ENCODE measurements at regions not wholly inside any gene's neighbourhood (a gene's known extent, or its start where the extent isn't known, plus 50 kb on each side); places are given as distances from the start of the nearest gene placed in this dataset.

- H3K4me3 ChIP-seq = no peak overlapping the region
- no peaks in the 10 kb centered on the region for H4K20me1 ChIP-seq (ENCODE audit: insufficient read depth)
- H3K4me2 ChIP-seq (ENCODE audit: unreplicated experiment) = no peak overlapping the region
- H3F3A ChIP-seq (ENCODE audit: insufficient read depth) = peaks cover 12% of the 10 kb centered on the region; the same call in 1 of the 2 replicates
- H3K27me3 ChIP-seq (replicated peaks; ENCODE audit: insufficient read depth) = no peaks in the 10 kb centered on the region
- peak overlapping the region; percentile 30; the same call in 1 of the 2 replicates for H3K27ac ChIP-seq
- no peaks in the 10 kb centered on the region for H3K9me3 ChIP-seq (ENCODE audit: low read depth)
- H3K9me2 ChIP-seq (ENCODE audit: insufficient read depth) = no peaks in the 10 kb centered on the region
- H3K4me1 ChIP-seq (ENCODE audit: insufficient read depth) = peaks cover 31% of the 10 kb centered on the region
- no peaks in the 10 kb centered on the region for H3K79me2 ChIP-seq (ENCODE audit: insufficient read depth)
- no peaks in the 10 kb centered on the region for H3K36me3 ChIP-seq (ENCODE audit: low read depth)
- TF ChIP-seq EZH2phosphoT487 (IDR thresholded peaks at IDR 0.05; ENCODE audit: insufficient read depth, low read depth) (no peak), EZH2 (IDR thresholded peaks at IDR 0.05; ENCODE audit: insufficient read depth, poor library complexity, severe bottlenecking) (no peak)
- no peak overlapping the region for H3K9ac ChIP-seq
- WGBS, 2 experiments (ENCODE audit: low coverage in 1 of 2, low lambda C conversion rate in 2 of 2, missing lambda C conversion rate in 2 of 2) = 81% methylated on average over 3 of the region's 3 CpGs
- in situ Hi-C loops (cut with MboI) = no loop called here
- peak; percentile 65 for DNase-seq
- H2AFZ ChIP-seq = no peak overlapping the region
Measured at GRCh38 chr10:4721999-4722753, 103.8 kb upstream of the AKR1E2 start.

- no peak overlapping the region for H2AFZ ChIP-seq
- H3K4me3 ChIP-seq = no peak overlapping the region
- TF ChIP-seq EZH2 (IDR thresholded peaks at IDR 0.05; ENCODE audit: insufficient read depth, poor library complexity, severe bottlenecking) (no peak), EZH2phosphoT487 (IDR thresholded peaks at IDR 0.05; ENCODE audit: insufficient read depth, low read depth) (no peak)
- no peak for DNase-seq
- H4K20me1 ChIP-seq (ENCODE audit: insufficient read depth) = no peaks in the 10 kb centered on the region
- no peaks in the 10 kb centered on the region for H3K36me3 ChIP-seq (ENCODE audit: low read depth)
- no peaks in the 10 kb centered on the region for H3K9me2 ChIP-seq (ENCODE audit: insufficient read depth)
- no peaks in the 10 kb centered on the region for H3K27me3 ChIP-seq (replicated peaks; ENCODE audit: insufficient read depth)
- no peak overlapping the region for H3K4me2 ChIP-seq (ENCODE audit: unreplicated experiment)
- in situ Hi-C loops (cut with MboI) = no loop called here
- H3K9me3 ChIP-seq (ENCODE audit: low read depth) = no peaks in the 10 kb centered on the region
- H3K9ac ChIP-seq = no peak overlapping the region
- WGBS, 2 experiments (ENCODE audit: low coverage in 1 of 2, low lambda C conversion rate in 2 of 2, missing lambda C conversion rate in 2 of 2) = 92 to 95% methylated on average over 1 of the region's 1 CpG
- no peaks in the 10 kb centered on the region for H3K79me2 ChIP-seq (ENCODE audit: insufficient read depth)
- H3F3A ChIP-seq (ENCODE audit: insufficient read depth) = peaks cover 6% of the 10 kb centered on the region; the same call in 1 of the 2 replicates
- peaks cover 23% of the 10 kb centered on the region for H3K4me1 ChIP-seq (ENCODE audit: insufficient read depth)
- no peak overlapping the region for H3K27ac ChIP-seq
Measured at GRCh38 chr10:4720463-4720862, 105.5 kb upstream of the AKR1E2 start.

DNA sequence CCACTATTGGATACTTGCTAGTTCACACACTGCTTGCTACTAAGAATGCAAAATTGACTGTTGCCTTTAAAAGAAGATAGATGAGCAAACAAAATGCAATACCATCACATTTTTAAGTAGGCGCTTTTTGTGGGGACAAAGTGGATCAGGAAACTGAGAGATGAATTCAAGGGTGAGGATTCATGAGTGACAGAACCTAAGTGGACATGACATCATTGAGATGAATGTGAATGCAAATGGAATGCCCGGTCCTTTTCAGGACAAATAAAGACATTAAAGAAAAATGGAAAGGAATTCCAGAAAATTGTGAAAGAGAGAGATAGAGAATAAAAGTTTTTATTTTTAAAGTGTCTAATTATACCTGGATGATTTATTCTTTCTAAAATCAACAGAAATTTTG is 106.3 kb upstream of the AKR1E2 start:
- Histone ChIP-seq H2AFZ (no peak overlapping the region), H3K4me1 (ENCODE audit: insufficient read depth) (peaks cover 15% of the 10 kb centered on the region), H3K9me3 (ENCODE audit: low read depth) (no peaks in the 10 kb centered on the region), H3K27ac (no peak overlapping the region), H3K4me2 (ENCODE audit: unreplicated experiment) (no peak overlapping the region), H4K20me1 (ENCODE audit: insufficient read depth) (no peaks in the 10 kb centered on the region), H3K9me2 (ENCODE audit: insufficient read depth) (no peaks in the 10 kb centered on the region), H3K9ac (no peak overlapping the region), H3K79me2 (ENCODE audit: insufficient read depth) (no peaks in the 10 kb centered on the region), H3K27me3 (replicated peaks; ENCODE audit: insufficient read depth) (no peaks in the 10 kb centered on the region), H3K36me3 (ENCODE audit: low read depth) (no peaks in the 10 kb centered on the region), H3F3A (ENCODE audit: insufficient read depth) (no peaks in the 10 kb centered on the region), H3K4me3 (no peak overlapping the region)
- WGBS, 2 experiments (ENCODE audit: low coverage in 1 of 2, low lambda C conversion rate in 2 of 2, missing lambda C conversion rate in 2 of 2) = 97 to 100% methylated on average over 2 of the region's 2 CpGs
- DNase-seq = no peak
- in situ Hi-C loops (cut with MboI) = no loop called here
- no peak for TF ChIP-seq EZH2phosphoT487 (IDR thresholded peaks at IDR 0.05; ENCODE audit: insufficient read depth, low read depth)
- no peak for TF ChIP-seq EZH2 (IDR thresholded peaks at IDR 0.05; ENCODE audit: insufficient read depth, poor library complexity, severe bottlenecking)

- in situ Hi-C loops (cut with MboI) = no loop called here
- Histone ChIP-seq H3F3A (ENCODE audit: insufficient read depth) (no peaks in the 10 kb centered on the region), H3K9me2 (ENCODE audit: insufficient read depth) (no peaks in the 10 kb centered on the region), H3K4me2 (ENCODE audit: unreplicated experiment) (no peak overlapping the region), H3K4me1 (ENCODE audit: insufficient read depth) (peaks cover 15% of the 10 kb centered on the region), H3K36me3 (ENCODE audit: low read depth) (no peaks in the 10 kb centered on the region), H3K79me2 (ENCODE audit: insufficient read depth) (no peaks in the 10 kb centered on the region), H3K9me3 (ENCODE audit: low read depth) (no peaks in the 10 kb centered on the region), H3K27me3 (replicated peaks; ENCODE audit: insufficient read depth) (no peaks in the 10 kb centered on the region), H2AFZ (0 out of 2 replicates have a peak overlapping the region, but pooled peaks have one; percentile 3), H3K9ac (no peak overlapping the region), H3K27ac (no peak overlapping the region), H4K20me1 (ENCODE audit: insufficient read depth) (no peaks in the 10 kb centered on the region), H3K4me3 (no peak overlapping the region)
- DNase-seq = no peak
- WGBS, 2 experiments (ENCODE audit: low coverage in 1 of 2, low lambda C conversion rate in 2 of 2, missing lambda C conversion rate in 2 of 2) = 67 to 95% methylated on average over 1 of the region's 1 CpG
- TF ChIP-seq EZH2phosphoT487 (IDR thresholded peaks at IDR 0.05; ENCODE audit: insufficient read depth, low read depth) (no peak), EZH2 (IDR thresholded peaks at IDR 0.05; ENCODE audit: insufficient read depth, poor library complexity, severe bottlenecking) (no peak)
Measured at GRCh38 chr10:4719036-4719435, 107.0 kb upstream of the AKR1E2 start.
